Brain microvascular endothelial cell (primary cell): ENCODE measurements at regions not wholly inside any gene's neighbourhood (a gene's known extent, or its start where the extent isn't known, plus 50 kb on each side); places are given as distances from the start of the nearest gene placed in this dataset.

Experiments used
- DNase-seq: peaks from one replicate; pipeline ENCODE4 v3.0.0-alpha.2; 2020
- H3K27ac ChIP-seq: fragments of 250-450 bp; sonication (Bioruptor Pico); 2 replicates; pipeline ENCODE4 v1.5.1; 2020; ENCODE audit warnings: mild to moderate bottlenecking, moderate library complexity
- H3K27me3 ChIP-seq: fragments of 250-450 bp; sonication (Bioruptor Pico); replicated peaks from 2 replicates; pipeline ENCODE4 v1.5.1; 2020; ENCODE audit warnings: mild to moderate bottlenecking
- H3K36me3 ChIP-seq: fragments of 250-450 bp; sonication (Bioruptor Pico); replicated peaks from 2 replicates; pipeline ENCODE4 v1.5.1; 2020; ENCODE audit warnings: mild to moderate bottlenecking
- H3K4me3 ChIP-seq: 2 replicates; pipeline ENCODE4 v1.5.1; 2011; ENCODE audit warnings: low read depth, mild to moderate bottlenecking, control low read depth, low read length, moderate library complexity
- CTCF ChIP-seq: IDR thresholded peaks from 2 replicates; pipeline ENCODE4 v1.5.1; 2011; ENCODE audit warnings: low read depth, mild to moderate bottlenecking, moderate library complexity, low read length, control low read depth, inconsistent platforms; ENCODE audit errors: missing control alignments
- in situ Hi-C: cut with HindIII; loops from 2 replicates; pipeline ENCODE4 v1.10.0; 2017; ENCODE audit warnings: low sequenced_read_pairs, low pct_ligation_motif_present

GRCh38 chrX:20320461-20321159 is 53.9 kb upstream of the RPS6KA3 start:
- Histone ChIP-seq H3K36me3 (no peaks in the 10 kb centered on the region), H3K27me3 (no peaks in the 10 kb centered on the region), H3K27ac (no peak overlapping the region), H3K4me3 (no peak overlapping the region)
- DNase-seq, result no peak
- no peak for TF ChIP-seq CTCF
- in situ Hi-C loops, result no loop called here

DNA sequence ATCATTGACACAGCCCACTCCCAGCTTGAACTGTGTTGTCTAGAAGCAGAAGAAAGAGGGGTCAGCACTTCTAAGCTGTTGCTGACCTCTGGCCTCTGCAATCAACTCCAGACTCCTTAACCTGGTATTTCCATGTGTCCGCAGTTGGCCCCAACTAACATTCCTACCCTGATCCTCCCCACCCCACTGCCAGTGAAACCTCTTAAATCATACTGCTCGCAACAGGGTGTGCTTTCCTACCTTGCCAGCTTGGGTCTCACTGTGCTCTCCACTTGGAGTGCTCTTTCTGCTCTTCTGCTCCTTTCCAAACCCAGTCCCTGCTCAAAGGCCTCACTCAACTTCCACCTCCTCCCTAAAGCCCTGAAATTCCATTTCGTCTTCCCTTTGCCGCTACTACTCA is 52.3 kb upstream of the RPS6KA3 start:
- no peak overlapping the region for H3K4me3 ChIP-seq
- H3K27ac ChIP-seq, result no peak overlapping the region
- no peak for TF ChIP-seq CTCF
- DNase-seq, result no peak
- H3K36me3 ChIP-seq, result no peaks in the 10 kb centered on the region
- in situ Hi-C loops, result no loop called here
- no peaks in the 10 kb centered on the region for H3K27me3 ChIP-seq

GRCh38 chrX:20317873-20318272 is 51.2 kb upstream of the RPS6KA3 start:
- TF ChIP-seq CTCF, result no peak
- Histone ChIP-seq H3K36me3 (no peaks in the 10 kb centered on the region), H3K27me3 (no peaks in the 10 kb centered on the region), H3K4me3 (no peak overlapping the region), H3K27ac (no peak overlapping the region)
- in situ Hi-C loops, result no loop called here
- no peak for DNase-seq
